GM19467 (cell line): ENCODE measurements at regions not wholly inside any gene's neighbourhood (a gene's known extent, or its start where the extent isn't known, plus 50 kb on each side); places are given as distances from the start of the nearest gene placed in this dataset.
A peak's percentile ranks its signal among the peaks of the same experiment; 100 is the strongest.
"Not testable (repeated sequence)": the region's sequence is repeated elsewhere in the genome, so short reads cannot be mapped to it uniquely, and the experiment has no call there.

Experiments used
- ATAC-seq: cut with Tn5 transposase; IDR thresholded peaks from one replicate; pipeline ENCODE4 v1.9.1; 2021; ENCODE audit warnings: mild to moderate bottlenecking, moderate library complexity; ENCODE audit not compliant: unreplicated experiment

DNA sequence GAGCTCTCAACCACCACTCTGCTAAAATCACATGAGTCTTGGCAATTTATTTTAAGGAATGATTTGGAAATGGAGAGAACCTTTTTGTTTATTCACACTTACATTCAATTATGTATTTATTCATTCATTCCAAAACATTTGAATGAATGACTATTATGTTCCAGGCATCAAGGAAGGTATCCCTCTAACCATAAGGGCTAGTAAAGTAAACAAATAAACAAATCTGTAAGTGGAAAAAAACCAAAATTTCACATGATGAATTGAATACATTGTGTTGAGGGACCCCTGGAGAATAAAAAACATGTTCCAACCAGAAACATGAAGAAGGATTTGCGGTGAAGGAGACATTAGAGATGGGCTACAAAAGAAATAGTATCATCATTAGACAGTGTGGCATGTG lies 677.8 kb downstream of the TOX3 start:
- no peak for ATAC-seq

DNA sequence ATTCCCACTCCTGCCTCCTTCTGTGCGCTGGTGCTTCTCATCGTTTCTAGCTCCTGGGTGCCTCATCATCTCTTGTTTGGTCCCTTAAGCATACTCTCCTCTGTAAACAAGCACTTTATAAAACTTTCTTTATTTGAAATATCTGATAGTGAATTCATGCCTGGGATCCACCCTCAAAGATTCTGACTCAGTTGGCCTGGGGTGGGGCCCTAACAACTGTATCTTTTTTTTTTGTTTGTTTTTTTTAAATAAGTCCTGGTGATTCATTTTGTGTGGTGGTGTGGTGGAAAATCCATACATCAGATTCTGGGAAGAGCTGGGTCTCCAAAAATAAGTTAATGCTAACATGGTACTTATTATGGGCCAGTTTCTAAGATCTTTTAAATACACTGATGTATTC lies 678.3 kb downstream of the TOX3 start:
- no peak for ATAC-seq

GRCh38 chr16:51867386-51868065 lies 679.4 kb downstream of the TOX3 start:
- no peak for ATAC-seq

GRCh38 chr16:51864575-51864974 lies 682.4 kb downstream of the TOX3 start:
- no peak for ATAC-seq

DNA sequence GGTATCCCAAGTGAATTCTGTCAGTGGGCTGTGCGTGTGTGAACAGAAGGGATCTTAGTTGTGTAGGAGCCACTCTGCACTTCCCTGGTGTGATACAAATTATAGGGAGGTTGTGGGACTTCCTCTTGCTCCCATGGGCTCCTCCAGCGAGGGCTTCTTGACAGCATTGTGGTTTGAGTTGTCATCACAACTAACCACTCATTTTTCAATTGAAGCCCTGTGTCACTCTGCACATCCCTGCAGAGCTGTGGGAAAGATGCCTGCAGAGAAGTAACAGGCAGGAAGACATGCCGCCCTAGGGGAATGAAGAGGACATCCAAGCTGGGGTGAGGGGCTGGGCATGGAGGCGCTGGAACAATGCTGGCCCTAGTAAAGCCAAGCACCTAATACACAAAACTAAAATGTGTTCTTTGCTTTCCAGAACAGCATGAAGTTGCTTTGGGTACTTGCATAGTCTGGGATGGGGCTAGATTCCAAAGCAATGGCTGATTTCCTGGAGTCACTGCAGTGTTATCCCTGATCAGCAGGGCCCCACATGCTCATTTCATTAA lies 692.5 kb downstream of the TOX3 start:
- no peak for ATAC-seq

- no peak for ATAC-seq
Observed at GRCh38 chr16:51853586-51853985, 693.4 kb downstream of the TOX3 start.

DNA sequence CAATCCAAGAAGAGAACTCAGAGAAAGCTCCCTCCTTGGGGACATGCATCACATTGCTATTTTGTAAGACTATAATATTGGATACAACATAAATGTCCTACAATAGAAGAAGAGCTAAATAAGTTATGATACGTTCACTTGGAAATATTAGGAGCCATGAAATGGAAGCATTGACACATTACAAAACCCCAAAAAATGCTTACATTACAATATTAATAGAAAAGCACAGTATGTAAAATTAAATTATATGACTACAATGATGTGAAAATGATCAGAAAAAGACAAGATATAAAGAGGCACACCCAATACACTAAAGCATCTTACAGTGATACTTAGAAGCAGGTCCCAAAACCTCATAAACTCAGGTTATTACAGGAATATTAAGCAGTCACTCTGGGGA lies 694.1 kb downstream of the TOX3 start:
- ATAC-seq: no peak

DNA sequence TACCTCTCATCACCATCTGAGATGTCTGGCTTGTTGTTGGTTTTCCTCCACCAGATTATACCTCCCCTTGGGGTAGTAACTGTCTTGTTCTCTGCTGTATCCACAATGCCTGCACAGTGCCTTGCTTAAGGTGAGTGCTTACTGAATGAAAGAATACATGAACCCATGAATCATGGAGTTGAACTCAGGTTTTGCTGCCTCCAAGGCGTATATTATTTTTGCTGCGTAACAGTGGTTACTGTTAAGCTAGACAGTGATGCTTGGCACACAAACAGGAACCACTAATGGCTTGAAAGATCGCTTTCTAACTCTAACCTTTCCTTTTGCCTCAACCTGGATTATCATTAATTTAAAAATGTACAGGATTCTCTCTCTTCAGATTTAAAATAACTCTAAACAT lies 695.8 kb downstream of the TOX3 start:
- no peak for ATAC-seq

DNA sequence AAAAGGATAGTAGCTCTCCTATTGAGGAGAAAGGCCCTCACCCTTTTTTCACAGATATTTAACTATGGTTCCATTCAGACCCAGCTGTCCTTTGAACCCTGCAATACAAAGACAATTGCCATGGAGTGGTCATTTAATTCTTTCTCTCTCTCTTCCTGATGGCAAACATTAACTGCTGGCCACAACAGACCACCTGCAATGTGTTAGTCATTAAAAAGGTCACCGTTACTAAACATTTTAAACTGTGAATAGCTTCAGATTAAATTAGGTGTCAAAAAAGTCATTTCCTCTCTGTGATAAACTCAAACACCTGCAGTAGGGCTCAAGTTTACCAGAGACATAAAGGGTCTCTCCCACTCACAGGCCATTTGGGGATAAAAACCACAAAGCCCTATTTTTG lies 697.2 kb downstream of the TOX3 start:
- ATAC-seq: no peak

DNA sequence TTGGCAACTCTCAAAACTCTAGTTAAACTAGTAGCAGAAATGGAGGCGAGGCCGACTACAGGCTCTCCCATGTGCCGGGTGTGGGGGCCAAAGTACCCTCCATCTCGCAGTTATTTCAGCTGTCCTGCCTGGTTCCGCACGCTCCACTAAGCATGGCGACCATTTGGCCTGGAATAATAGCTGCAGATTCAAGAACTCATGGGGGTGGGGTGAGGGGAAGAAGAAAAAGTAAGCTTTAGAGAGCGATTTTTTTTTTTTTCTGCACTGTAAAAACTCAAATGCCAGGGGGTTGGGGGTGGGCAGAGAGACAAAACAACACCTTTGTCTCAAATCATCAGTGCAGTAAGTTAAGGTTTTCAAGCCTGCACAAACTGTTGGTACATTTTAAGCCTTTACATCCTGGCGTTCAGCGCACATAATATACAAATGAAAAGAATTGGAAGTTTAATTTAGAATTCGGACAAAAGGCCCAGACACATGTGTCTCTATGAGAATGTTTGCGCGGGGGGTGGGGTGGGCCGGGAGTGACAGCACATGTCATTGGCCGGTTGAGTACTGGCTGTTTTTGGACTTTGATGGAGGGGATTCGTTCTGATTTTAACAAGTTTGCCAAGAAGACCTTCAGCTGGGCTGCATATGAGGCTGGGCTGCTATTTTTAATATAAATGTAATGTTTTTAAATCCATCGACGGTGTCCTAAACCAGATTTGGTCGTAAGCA lies 694.7 kb upstream of the SALL1 start:
- ATAC-seq: no peak

DNA sequence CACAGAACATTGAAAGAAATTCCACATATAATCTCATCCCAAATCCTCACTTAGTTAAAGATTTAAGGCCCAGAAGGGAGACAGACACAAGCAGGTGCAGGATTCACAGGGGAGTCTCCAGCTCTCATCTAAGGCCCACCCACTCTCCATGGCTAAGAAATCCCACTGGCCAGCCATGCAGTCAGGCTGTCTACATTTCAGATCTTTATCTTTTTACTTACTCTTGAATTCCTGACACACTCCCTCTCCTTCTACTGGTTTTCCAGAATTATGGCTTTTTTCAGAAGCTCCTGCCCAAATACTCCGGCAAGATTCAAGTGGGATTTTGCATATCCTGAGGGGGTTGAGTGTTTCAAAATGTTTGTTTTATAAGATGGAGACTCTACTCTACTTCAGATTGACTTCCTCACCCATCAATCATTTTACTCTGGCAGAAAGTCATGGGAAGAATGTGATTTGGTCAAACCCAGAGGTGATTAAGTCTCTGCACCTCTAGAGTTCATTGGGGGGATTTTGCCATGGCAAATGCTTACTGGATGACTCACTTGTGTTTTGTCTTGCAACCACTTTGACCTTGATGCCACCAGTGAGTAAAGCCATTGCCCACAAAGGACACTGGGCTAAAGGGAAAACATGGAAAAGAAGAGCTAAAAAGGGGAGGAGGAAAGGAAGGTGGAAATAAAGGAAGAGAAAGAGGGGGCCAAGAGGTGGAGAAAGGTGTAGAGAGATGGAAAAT lies 688.8 kb upstream of the SALL1 start:
- ATAC-seq: no peak

- no peak for ATAC-seq
Observed at GRCh38 chr16:51834794-51835193, 683.7 kb upstream of the SALL1 start.

DNA sequence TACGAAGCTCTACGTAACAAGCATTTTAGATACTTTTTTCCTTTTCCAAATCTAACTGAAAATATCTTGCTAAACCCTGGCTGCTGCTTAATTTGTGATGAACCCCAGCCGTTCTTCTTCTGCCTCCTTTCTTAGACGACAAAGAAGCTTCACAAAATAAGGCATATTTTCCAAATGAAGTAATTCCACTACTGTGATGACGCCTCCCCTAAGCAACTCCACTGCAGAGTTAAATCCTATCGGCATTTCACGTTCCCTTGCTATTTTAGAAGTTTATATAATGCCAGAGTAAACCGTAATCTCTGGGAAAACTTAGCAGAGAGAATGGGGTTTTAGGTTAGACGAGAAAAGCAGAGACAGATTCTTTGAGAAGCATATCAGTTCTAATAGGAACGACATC lies 683.1 kb upstream of the SALL1 start:
- ATAC-seq: no peak

GRCh38 chr16:51831595-51832367 lies 680.7 kb upstream of the SALL1 start:
- peak; percentile 78 for ATAC-seq

GRCh38 chr16:51831034-51831433 lies 680.0 kb upstream of the SALL1 start:
- ATAC-seq: not testable (repeated sequence)

DNA sequence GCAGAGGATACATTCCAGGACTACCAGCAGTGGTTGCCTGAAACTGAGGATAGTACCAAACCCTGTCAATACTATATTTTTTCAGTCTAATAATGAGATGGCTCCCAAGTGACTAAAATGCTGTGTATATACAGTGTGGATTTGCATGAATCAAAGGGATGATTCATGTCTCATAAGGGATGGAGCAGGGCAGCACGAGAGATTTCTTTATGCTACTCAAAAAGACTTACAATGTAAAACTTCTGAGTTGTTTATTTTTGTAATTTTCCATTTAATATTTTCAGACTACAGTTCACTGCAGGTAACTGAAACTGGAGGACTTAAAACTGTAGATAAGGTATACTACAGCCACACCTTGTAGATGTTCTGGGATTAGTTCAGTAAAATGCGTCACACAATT lies 674.7 kb upstream of the SALL1 start:
- ATAC-seq: no peak

DNA sequence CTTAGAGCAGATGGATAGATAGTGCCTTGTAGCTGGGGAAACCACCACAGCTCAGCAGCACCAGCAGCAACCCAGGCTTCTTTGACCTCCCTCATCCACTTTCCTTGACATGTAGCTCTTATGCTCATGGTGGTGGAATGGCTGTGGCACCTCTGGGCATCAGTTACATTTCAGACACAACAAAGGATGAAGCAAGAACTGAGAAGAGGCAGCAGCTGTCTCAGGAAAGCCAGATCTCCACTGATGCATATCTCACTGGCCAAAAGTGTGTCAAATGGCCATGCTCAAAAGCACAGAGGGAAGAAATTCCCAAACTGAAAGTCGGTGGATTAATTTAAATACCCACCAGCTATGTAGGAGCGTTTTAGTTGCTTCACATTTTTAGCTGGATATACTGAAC lies 671.4 kb upstream of the SALL1 start:
- no peak for ATAC-seq

DNA sequence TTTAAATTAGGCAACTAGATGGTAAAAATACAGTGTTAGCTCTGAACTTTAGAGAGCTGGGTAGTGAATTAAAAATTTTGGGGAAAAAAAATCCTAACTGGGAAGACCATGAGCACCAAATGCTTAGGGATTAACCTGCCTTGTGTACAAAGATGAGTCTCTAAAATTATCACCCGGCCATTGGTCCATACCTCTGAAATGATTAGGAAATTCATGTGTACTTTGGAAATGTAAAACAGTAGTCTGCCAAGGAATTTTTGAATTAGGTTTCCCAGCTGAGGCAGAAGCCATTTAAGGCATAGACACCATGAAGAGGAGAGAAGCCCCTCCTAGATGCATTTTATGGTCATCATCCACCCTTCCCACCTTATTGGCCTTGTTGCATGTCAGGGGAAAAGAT lies 670.5 kb upstream of the SALL1 start:
- no peak for ATAC-seq

DNA sequence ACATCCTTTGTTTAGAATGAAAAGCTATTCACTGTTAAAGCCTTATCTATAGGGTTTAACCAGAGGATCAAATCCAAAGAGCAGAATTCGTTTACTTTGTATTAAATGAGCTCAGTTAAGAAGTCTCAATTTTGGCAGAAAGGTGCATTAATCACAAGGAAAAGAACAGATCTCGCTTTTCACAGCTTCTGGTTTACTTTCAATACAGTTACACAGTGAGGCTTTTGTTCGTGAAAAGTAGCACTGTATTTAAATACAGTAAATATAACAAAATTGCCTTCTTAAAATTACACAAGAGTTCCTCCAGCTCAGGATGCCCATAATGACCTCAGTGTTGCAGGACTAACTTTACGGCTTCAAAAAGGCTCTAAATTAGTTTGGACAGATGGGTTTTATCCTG lies 669.1 kb upstream of the SALL1 start:
- ATAC-seq: no peak

GRCh38 chr16:51818342-51818944 lies 667.4 kb upstream of the SALL1 start:
- no peak for ATAC-seq

DNA sequence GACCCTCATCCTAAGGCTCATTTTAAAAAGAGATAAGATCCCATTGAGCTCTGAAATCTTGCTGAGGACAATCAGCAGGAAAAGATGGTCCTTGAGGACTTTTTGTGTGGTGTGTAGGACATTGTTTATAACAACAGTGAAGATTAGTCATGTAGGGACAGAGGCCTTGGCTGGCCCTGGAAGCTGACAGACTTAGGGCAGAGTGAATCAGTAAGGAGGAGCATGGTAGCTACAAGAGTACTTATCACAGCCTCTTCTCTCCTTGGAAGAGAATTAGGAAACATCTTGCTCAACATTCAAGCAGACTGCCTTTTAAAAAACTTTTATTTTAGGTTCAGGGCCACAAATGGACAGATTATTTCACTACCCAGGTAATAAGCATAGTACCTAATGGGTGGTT lies 665.9 kb upstream of the SALL1 start:
- ATAC-seq: no peak
